ENCODE measurements at regions not wholly inside any gene's neighbourhood (a gene's known extent, or its start where the extent isn't known, plus 50 kb on each side); places are given as distances from the start of the nearest gene placed in this dataset.

- 79 to 90% (median 86%) methylated on average over 2 to 5 of the region's 5 CpGs for WGBS, 4 donors
- no peak for TF ChIP-seq POLR2A (IDR thresholded peaks at IDR 0.05)
- TF ChIP-seq, protein P1, sequence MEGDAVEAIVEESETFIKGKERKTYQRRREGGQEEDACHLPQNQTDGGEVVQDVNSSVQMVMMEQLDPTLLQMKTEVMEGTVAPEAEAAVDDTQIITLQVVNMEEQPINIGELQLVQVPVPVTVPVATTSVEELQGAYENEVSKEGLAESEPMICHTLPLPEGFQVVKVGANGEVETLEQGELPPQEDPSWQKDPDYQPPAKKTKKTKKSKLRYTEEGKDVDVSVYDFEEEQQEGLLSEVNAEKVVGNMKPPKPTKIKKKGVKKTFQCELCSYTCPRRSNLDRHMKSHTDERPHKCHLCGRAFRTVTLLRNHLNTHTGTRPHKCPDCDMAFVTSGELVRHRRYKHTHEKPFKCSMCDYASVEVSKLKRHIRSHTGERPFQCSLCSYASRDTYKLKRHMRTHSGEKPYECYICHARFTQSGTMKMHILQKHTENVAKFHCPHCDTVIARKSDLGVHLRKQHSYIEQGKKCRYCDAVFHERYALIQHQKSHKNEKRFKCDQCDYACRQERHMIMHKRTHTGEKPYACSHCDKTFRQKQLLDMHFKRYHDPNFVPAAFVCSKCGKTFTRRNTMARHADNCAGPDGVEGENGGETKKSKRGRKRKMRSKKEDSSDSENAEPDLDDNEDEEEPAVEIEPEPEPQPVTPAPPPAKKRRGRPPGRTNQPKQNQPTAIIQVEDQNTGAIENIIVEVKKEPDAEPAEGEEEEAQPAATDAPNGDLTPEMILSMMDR (IDR thresholded peaks at IDR 0.05): no peak
- intact Hi-C loops (cut with DNase I): no loop called here
Observed at GRCh38 chrX:115702982-115703381, 142.0 kb downstream of the PLS3 start.

DNA sequence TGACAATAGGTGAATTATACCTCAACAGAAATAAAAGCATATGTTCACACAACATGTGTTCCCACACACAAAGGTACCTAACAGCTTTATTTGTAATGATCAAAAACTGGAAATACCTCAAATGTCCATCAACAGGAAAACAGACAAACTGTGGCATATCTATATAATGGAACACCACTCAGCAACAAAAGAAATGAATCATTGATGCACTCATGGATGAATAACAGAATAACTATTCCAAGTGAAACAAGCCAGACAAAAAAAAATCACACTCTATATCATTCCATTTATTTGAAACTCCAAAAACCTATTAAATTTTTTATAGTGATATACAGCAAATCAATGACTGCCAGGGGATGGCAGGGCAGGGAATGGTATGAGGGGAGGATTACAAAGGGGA lies 148.1 kb downstream of the PLS3 start:
- H3K36me3 ChIP-seq (replicated peaks in 1 of 2): no peaks in the 10 kb centered on the region
- H3K27ac ChIP-seq: no peak overlapping the region
- no peaks in the 10 kb centered on the region for H3K9me3 ChIP-seq (replicated peaks in 1 of 3)
- no peak overlapping the region for H3K4me3 ChIP-seq
- intact Hi-C loops (cut with DNase I): no loop called here
- H3K27me3 ChIP-seq: peaks cover 17% of the 10 kb centered on the region
- no peak for TF ChIP-seq POLR2A (IDR thresholded peaks at IDR 0.05)
- TF ChIP-seq, protein P1 (IDR thresholded peaks at IDR 0.05): no peak
- no peaks in the 10 kb centered on the region for H3K4me1 ChIP-seq (replicated peaks in 1 of 2)
- no peak for DNase-seq

More at GRCh38 chrX:115702982-115703381, 142.0 kb downstream of the PLS3 start:
- Histone ChIP-seq H3K36me3 (replicated peaks in 1 of 2) (no peaks in the 10 kb centered on the region), H3K4me3 (no peak overlapping the region), H3K27me3 (peaks cover 9% of the 10 kb centered on the region), H3K4me1 (replicated peaks in 1 of 2) (no peaks in the 10 kb centered on the region), H3K27ac (no peak overlapping the region), H3K9me3 (replicated peaks in 1 of 3) (no peaks in the 10 kb centered on the region)
- DNase-seq: no peak

GRCh38 chrX:115712484-115712883 lies 151.5 kb downstream of the PLS3 start:
- H3K4me1 ChIP-seq (replicated peaks in 1 of 2): no peaks in the 10 kb centered on the region
- H3K27me3 ChIP-seq: peaks cover 22% of the 10 kb centered on the region
- intact Hi-C loops (cut with DNase I): no loop called here
- no peaks in the 10 kb centered on the region for H3K36me3 ChIP-seq (replicated peaks in 1 of 2)
- H3K4me3 ChIP-seq: no peak overlapping the region
- 63 to 100% (median 83%) methylated on average over 1 of the region's 1 CpG for WGBS, 4 donors
- H3K27ac ChIP-seq: no peak overlapping the region
- H3K9me3 ChIP-seq (replicated peaks in 1 of 3): no peaks in the 10 kb centered on the region
- no peak for DNase-seq
- TF ChIP-seq, protein P1 (IDR thresholded peaks at IDR 0.05): no peak
- no peak for TF ChIP-seq POLR2A (IDR thresholded peaks at IDR 0.05)

- Histone ChIP-seq H3K27ac (no peak overlapping the region), H3K36me3 (replicated peaks in 1 of 2) (no peaks in the 10 kb centered on the region), H3K4me3 (no peak overlapping the region), H3K9me3 (replicated peaks in 1 of 3) (no peaks in the 10 kb centered on the region), H3K27me3 (peaks cover 31% of the 10 kb centered on the region), H3K4me1 (replicated peaks in 1 of 2) (no peaks in the 10 kb centered on the region)
- DNase-seq: no peak
- TF ChIP-seq, protein P1 (IDR thresholded peaks at IDR 0.05): no peak
- no peak for TF ChIP-seq POLR2A (IDR thresholded peaks at IDR 0.05)
- intact Hi-C loops (cut with DNase I): no loop called here
- WGBS, 4 donors: 33 to 84% (median 49%) methylated on average over 1 of the region's 1 CpG; no CpG with 5 or more reads in 1 of the 4 donors
Observed at GRCh38 chrX:115713460-115713859, 152.5 kb downstream of the PLS3 start.

Data from adrenal gland (tissue), 9 donors.